ENCODE measurements at regions not wholly inside any gene's neighbourhood (a gene's known extent, or its start where the extent isn't known, plus 50 kb on each side); places are given as distances from the start of the nearest gene placed in this dataset.

DNA sequence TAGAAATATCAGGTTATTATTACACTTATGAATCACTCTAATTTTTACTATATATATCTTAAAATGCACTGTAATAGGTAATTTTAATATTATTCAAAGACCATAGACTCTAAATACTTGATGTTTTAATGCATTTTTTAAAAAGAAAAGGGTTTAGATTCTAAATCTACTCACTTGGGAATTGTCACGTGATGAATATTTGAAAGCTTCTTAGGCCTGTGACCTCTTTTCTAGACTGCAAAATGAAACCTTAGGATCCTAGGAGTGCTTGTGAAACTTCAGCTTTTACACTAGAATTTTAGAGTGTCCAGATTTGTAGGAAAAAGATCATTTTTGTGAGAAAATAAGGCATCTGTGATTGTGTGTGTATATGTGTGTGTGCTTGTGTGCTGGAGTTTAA is 318.0 kb downstream of the HTR1B start:
- TF ChIP-seq, protein P1, sequence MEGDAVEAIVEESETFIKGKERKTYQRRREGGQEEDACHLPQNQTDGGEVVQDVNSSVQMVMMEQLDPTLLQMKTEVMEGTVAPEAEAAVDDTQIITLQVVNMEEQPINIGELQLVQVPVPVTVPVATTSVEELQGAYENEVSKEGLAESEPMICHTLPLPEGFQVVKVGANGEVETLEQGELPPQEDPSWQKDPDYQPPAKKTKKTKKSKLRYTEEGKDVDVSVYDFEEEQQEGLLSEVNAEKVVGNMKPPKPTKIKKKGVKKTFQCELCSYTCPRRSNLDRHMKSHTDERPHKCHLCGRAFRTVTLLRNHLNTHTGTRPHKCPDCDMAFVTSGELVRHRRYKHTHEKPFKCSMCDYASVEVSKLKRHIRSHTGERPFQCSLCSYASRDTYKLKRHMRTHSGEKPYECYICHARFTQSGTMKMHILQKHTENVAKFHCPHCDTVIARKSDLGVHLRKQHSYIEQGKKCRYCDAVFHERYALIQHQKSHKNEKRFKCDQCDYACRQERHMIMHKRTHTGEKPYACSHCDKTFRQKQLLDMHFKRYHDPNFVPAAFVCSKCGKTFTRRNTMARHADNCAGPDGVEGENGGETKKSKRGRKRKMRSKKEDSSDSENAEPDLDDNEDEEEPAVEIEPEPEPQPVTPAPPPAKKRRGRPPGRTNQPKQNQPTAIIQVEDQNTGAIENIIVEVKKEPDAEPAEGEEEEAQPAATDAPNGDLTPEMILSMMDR (IDR thresholded peaks at IDR 0.05 in 4 of 5, conservative IDR thresholded peaks at IDR 0.05 in 1 of 5) = no peak
- TF ChIP-seq POLR2A (IDR thresholded peaks at IDR 0.05) = no peak

Data from gastrocnemius medialis (tissue), 4 donors.